ENCODE measurements at regions not wholly inside any gene's neighbourhood (a gene's known extent, or its start where the extent isn't known, plus 50 kb on each side); places are given as distances from the start of the nearest gene placed in this dataset.
A peak's percentile ranks its signal among the peaks of the same experiment; 100 is the strongest.

DNA sequence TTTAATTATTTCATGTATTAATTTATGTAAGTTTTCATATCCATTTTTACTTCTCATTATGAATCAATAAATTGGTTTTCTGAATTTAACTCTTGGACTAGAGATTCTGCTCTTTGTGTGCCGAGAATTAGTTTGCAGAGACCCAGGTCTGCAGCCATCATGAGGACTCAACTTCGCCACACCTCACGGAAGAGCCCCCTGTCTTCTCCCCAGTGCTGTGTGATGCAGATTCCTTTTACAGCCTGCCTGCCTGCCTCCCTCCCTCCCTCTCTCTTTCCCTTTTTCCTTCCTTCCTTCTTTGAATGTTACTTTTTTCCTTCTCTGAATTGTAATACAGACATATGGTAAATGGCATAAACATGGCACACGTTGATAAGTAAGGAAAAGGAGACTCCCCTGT is 947.7 kb downstream of the TBC1D22A start:
- no peaks in the 10 kb centered on the region for H3K36me3 ChIP-seq (replicated peaks in 1 of 2)
- intact Hi-C loops (cut with DNase I), result no loop called here
- TF ChIP-seq CTCF (IDR thresholded peaks at IDR 0.05), result no peak
- TF ChIP-seq POLR2A (IDR thresholded peaks at IDR 0.05), result no peak
- no peak overlapping the region for H3K4me3 ChIP-seq
- no peak for DNase-seq
- 52 to 71% (median 59%) methylated on average over 4 of the region's 4 CpGs for WGBS, 4 donors
- H3K27ac ChIP-seq, result no peak overlapping the region
- H3K27me3 ChIP-seq, result peaks cover 19% of the 10 kb centered on the region
- H3K9me3 ChIP-seq (replicated peaks in 1 of 3), result no peaks in the 10 kb centered on the region
- no peaks in the 10 kb centered on the region for H3K4me1 ChIP-seq (replicated peaks in 1 of 2)

DNA sequence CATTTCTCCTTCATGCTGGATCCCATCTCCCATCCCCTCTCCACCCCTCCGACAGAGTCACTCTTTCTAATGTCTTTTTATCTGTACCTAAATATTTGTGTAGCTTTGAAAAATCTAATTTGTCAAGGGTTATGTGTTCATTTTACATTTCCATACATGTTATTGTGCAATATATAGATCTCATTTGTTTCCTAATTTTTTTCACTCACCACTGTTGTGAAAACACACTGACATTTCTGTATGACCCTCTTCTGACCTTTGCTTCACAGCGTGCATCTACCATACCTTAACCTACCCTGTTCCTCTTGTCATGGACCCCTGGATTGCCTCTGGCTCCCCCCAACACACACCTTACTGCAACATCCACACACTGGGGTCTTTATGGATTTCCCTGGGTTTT is 942.9 kb downstream of the TBC1D22A start:
- Histone ChIP-seq H3K27ac (no peak overlapping the region), H3K36me3 (replicated peaks in 1 of 2) (no peaks in the 10 kb centered on the region), H3K4me1 (replicated peaks in 1 of 2) (no peaks in the 10 kb centered on the region), H3K9me3 (replicated peaks in 1 of 3) (no peaks in the 10 kb centered on the region), H3K27me3 (peaks cover 5% of the 10 kb centered on the region), H3K4me3 (no peak overlapping the region)
- TF ChIP-seq CTCF (IDR thresholded peaks at IDR 0.05) (no peak), POLR2A (IDR thresholded peaks at IDR 0.05) (no peak)
- intact Hi-C loops (cut with DNase I), result no loop called here
- WGBS, 4 donors, result 38 to 65% (median 51%) methylated on average over 2 of the region's 2 CpGs
- DNase-seq, result no peak

- no peaks in the 10 kb centered on the region for H3K27me3 ChIP-seq
- no peaks in the 10 kb centered on the region for H3K36me3 ChIP-seq (replicated peaks in 1 of 2)
- no peaks in the 10 kb centered on the region for H3K9me3 ChIP-seq (replicated peaks in 1 of 3)
- WGBS, 4 donors, result 72 to 79% (median 77%) methylated on average over 8 of the region's 8 CpGs
- no peak overlapping the region for H3K27ac ChIP-seq
- no peak for TF ChIP-seq POLR2A (IDR thresholded peaks at IDR 0.05)
- no peak for TF ChIP-seq CTCF (IDR thresholded peaks at IDR 0.05)
- H3K4me3 ChIP-seq, result no peak overlapping the region
- H3K4me1 ChIP-seq (replicated peaks in 1 of 2), result no peaks in the 10 kb centered on the region
- intact Hi-C loops (cut with DNase I), result no loop called here
- DNase-seq, result peak in 1 of 7 donors; percentile 18
These were observed 936.5 kb downstream of the TBC1D22A start for GRCh38 chr22:47698906-47699305.

GRCh38 chr22:47697861-47698260 is 935.4 kb downstream of the TBC1D22A start:
- no peak for DNase-seq
- intact Hi-C loops (cut with DNase I), result no loop called here
- Histone ChIP-seq H3K36me3 (replicated peaks in 1 of 2) (no peaks in the 10 kb centered on the region), H3K27me3 (no peaks in the 10 kb centered on the region), H3K27ac (no peak overlapping the region), H3K4me3 (no peak overlapping the region), H3K9me3 (replicated peaks in 1 of 3) (no peaks in the 10 kb centered on the region), H3K4me1 (replicated peaks in 1 of 2) (no peaks in the 10 kb centered on the region)
- TF ChIP-seq POLR2A (IDR thresholded peaks at IDR 0.05) (no peak), CTCF (IDR thresholded peaks at IDR 0.05) (no peak)
- 54 to 63% (median 60%) methylated on average over 1 of the region's 1 CpG for WGBS, 4 donors

Data from adrenal gland (tissue), 9 donors.